ENCODE measurements at regions not wholly inside any gene's neighbourhood (a gene's known extent, or its start where the extent isn't known, plus 50 kb on each side); places are given as distances from the start of the nearest gene placed in this dataset.

DNA sequence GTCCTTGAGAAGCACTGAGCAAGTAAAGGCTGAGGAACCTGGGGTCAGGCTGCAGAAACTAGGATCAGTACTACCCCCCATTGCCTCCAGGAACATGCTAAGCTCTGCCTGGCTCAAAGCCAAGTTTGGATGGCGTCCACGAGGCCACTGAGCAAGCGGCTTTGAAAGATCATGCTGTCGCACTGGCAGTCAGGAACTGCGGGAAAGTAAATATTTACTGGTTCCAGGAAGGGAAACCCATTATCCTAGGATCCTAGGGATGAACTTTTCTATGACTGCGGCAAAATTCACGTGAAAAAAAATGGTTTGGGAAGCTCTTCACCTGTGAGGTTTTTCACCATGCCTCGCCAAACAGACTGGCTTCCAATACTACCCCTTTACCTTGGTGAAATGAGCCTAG, 75.3 kb upstream of the PJA2 start:
- TF ChIP-seq POLR2A (IDR thresholded peaks at IDR 0.05; ENCODE audit: low read length) (no peak), GATA1 (IDR thresholded peaks at IDR 0.05; ENCODE audit: low read depth, low read length) (no peak)

Measured in erythroblast (primary cell).